GM21381 (cell line): ENCODE measurements at regions not wholly inside any gene's neighbourhood (a gene's known extent, or its start where the extent isn't known, plus 50 kb on each side); places are given as distances from the start of the nearest gene placed in this dataset.

Source experiments
- ATAC-seq: cut with Tn5 transposase; IDR thresholded peaks from one replicate; pipeline ENCODE4 v1.9.1; 2021; ENCODE audit warnings: mild to moderate bottlenecking, moderate library complexity; ENCODE audit not compliant: unreplicated experiment

- ATAC-seq: no peak
Observed at GRCh38 chr5:27341342-27341741, 303.0 kb upstream of the CDH9 start.

DNA sequence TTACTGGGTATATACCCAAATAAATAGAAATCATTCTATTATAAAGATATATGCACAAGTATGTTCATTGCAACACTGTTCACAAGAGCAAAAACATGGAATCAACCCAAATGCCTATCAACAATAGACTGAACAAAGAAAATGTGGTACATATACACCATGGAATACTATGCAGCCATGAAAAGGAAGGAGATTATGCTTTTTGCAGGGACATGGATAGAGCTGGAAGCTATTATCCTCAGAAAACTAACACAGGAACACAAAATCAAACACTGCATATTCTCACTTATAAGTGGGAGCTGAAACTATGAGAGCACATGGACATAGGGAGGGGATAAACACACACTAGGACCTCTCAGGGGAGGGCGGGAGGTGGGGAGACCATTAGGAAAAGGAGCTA, 298.4 kb upstream of the CDH9 start:
- no peak for ATAC-seq

DNA sequence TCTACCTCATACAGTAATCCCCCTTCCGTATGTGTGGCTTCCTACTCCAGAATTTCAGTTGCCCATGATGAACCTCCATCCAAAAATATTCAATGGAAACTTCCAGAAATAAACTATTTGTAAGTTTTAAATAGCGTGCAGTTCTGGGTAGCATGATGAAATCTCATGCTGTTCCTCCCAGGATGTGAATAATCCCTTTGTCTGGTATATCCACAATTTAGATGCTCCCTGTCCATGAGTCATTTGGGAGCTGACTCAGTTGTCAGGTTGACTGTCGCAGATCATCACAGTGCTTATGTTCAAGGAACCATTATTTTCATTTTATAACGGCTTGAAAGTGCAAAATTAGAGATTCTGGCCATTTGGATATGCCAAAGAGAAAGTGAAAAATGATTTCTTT, 290.1 kb upstream of the CDH9 start:
- ATAC-seq: no peak

- ATAC-seq: no peak
Observed at GRCh38 chr5:27325513-27325912, 287.1 kb upstream of the CDH9 start.

DNA sequence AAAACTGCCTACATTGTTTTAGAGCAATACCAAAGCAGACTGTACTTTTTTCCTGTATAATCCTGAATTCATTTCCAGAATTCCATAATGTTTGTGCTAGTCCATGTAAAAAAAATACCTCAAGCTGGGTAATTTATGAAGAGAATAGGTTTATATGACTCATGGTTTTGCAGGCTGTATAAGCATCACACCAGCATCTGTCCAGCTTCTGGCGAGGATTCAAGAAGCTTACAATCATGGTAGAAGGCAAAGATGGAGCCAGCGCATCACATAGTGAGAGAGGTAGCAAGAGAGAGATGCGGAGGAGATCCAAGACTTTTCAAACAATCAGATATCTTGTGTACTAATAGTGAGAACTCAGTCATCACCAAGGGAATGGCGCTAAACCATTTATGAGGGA, 280.3 kb upstream of the CDH9 start:
- ATAC-seq: no peak

GRCh38 chr5:27316271-27316650, 277.9 kb upstream of the CDH9 start:
- ATAC-seq: no peak

DNA sequence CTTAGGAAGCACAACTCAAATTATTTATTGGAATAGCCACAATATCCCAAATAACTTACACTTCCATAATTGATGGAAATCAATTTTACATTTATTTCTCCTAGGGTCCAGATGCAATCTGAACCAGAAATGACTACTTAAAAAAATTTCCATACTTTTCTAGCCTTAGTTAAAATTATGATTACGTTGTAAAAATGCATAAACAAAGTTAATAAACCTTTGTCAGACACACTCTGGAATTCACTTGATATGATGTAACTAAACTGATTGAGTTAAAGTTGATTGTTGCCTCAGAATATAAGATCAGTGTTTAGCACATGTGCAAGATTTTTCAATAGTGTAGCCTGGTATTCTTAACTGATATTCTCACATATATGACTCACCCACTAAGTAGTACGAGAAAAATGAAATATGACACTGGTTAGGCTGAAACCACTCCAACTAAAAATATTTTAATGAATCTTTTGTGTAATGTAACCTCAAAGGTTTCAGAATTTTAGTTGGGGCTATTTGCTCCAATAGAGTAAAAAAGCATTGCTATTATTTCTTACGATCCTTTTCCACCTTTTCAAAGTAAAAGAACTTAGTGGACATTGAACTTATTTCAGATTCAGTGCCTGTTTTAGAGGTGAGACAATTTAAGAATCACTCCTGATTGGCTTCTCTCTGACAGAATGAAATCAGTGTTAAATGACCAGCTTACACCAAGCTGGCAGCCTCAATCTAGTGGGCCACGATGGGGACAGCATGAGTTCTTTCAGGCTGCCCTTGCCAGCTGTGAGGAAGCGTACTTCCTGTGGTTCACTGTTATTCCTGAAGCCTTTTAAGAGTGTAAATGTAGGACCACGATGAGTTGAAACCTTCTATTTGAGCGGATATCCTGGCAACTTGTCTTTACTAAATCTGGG, 277.2 kb upstream of the CDH9 start:
- no peak for ATAC-seq

DNA sequence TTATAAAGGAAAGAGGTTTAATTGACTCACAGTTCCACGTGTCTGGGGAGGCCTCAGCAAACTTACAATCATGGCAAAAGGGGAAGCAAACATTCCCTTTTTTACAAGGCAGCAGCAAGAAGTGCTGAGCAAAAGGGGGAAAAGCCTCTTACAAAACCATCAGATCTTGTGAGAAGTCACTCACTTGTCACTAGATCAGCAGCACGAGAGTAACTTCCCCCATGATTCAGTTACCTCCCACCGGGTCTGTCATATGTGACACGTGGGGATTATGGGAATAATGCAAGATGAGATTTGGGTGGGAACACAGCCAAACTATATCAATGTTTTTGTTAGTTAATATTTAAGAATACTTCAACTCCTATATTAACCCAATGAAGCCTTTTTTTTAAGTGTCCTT, 275.2 kb upstream of the CDH9 start:
- no peak for ATAC-seq

DNA sequence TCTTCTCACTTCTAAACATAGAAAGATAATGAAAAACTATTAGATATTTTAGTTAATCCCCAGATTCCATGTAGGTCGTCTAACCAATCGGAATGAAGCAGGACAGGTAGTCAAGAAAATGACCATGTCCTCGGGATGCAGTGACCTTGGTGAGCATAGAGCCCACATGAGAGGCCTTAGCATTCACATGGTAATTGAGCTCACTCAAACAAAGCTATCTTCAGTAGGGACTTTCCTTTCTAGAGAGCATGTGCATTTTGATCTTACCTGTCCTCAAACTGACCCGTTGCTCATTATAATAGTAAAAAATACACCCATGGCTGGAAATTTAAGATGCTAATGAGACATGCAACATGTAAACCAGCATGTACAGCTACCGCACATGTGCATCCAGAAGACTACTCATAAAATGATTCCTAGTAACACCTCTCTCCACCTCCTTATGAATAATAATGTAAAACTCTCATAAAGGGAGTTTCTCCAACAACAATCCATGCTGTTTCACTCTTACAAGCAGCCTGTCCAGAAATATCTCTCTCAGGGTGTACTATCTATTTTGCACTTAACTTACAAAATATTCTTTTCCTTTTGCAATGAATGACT, 274.0 kb upstream of the CDH9 start:
- no peak for ATAC-seq

- no peak for ATAC-seq
Observed at GRCh38 chr5:27311544-27311943, 273.2 kb upstream of the CDH9 start.

GRCh38 chr5:27308153-27308552, 269.8 kb upstream of the CDH9 start:
- ATAC-seq: no peak

GRCh38 chr5:27290172-27290571, 251.8 kb upstream of the CDH9 start:
- ATAC-seq: no peak

DNA sequence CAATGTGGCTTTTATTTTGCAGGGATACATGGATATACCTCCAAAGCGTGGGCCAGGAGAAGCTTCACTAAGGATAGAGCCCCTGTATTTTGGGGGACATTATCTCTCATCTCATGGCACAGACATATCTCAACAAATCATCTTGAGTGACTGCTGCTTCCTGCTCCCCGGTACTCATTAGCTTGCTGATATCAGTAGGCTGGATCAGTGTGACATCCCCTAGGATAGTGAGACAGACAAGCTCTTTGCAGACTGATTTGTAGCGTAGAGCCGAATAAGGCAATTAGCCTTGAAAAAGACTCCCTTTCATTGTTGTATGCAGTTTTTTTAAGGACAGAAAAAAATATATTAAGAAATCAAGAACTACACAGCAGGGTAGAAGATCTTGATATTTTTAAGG, 237.7 kb upstream of the CDH9 start:
- no peak for ATAC-seq

- no peak for ATAC-seq
Observed at GRCh38 chr5:27275345-27275744, 237.0 kb upstream of the CDH9 start.

GRCh38 chr5:27269766-27270165, 231.4 kb upstream of the CDH9 start:
- ATAC-seq: no peak

- ATAC-seq: no peak
Observed at GRCh38 chr5:27267209-27267824, 228.9 kb upstream of the CDH9 start.

DNA sequence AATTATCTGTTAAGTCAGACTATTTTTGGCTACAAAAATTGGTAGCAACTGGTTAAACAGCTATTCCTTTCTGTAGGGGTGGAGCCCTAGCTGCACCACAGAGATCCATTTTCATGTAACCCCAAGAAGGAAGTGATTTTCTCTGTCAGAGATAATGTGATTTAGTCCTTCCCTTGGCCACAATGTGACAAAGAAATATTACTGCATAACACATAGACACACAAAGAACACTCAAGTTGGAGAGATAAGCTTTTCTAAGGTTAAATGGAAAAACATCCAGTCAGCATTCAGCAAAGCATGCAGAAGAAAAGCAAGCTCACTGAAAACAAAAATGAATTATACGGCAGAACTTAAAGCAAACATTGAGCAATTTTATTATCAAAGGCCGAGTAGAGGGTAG, 227.8 kb upstream of the CDH9 start:
- ATAC-seq: no peak

DNA sequence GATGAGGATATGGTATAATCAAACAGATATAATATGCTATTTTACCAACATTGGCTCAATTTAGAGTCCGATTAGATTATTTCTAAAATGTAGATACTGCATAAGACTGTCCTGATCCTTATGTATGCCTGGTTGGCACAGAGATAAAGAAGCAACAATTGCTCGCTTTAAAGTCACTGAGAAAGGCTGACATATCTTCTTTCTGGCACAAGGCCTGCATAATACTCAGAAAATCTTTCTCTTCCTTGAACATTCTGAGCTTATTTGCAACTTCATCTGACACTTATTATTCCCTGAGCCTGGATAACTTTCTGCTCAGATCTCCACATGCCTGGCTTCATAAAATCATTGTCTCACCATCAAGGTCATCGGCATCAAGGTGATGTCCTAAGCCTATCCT, 219.3 kb upstream of the CDH9 start:
- ATAC-seq: no peak

DNA sequence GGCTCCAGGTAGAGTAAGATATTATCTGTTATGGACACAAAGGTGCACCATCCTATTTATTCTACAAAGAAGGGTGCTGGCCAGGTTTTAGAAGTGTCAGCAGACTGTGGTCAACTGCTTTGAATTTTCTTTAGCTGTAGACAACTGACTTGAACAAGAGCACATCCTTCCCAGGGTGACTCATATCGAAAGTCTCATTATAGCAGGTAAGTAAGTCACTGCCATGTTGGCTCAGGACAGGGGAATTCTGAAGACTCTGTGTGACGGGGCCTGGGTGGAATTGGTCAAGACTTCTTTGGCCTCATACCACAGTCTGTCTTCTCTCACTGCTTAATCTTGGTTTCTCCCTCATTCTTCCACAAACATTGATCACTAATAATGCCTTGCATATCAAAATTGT, 214.5 kb upstream of the CDH9 start:
- ATAC-seq: no peak

DNA sequence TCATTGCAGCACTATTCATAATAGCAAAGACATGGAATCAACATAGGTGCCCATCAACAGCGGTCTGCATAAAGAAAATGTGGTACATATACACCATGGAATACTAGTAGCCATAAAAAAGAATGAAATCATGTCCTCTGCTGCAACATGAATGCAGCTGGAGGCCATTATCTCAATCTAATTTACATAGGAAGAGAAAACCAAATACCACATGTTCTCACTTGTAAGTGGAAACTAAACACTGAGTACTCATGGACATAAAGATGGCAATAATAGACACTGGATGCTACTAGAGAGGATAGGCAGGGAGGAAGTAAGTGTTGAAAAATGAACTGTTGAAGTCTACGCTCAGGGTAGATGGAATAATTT, 203.9 kb upstream of the CDH9 start:
- ATAC-seq: no peak

- no peak for ATAC-seq
Observed at GRCh38 chr5:27241564-27242257, 203.3 kb upstream of the CDH9 start.

DNA sequence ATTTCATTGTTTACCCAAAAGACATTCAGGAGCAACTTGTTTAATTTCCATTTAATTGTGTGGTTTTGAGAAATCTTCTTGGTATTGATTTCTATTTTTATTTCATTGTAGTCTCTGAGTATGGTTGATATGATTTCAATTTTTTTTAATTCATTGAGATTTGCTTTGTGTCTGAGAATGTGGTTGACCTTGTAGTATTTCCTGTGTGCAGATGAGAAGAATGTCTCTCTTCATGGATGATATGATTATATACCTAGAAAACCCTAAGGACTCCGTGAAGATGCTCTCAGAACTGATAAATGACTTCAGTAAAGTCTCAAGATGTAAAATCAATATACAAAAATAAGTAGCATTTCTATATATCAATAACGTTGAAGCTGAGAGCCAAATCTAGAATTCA, 202.4 kb upstream of the CDH9 start:
- no peak for ATAC-seq
